HCT116 (cell line): ENCODE measurements at regions not wholly inside any gene's neighbourhood (a gene's known extent, or its start where the extent isn't known, plus 50 kb on each side); places are given as distances from the start of the nearest gene placed in this dataset.

ENCODE experiments used
- EGR1 ChIP-seq: IDR thresholded peaks from 2 replicates; pipeline ENCODE4 v1.6.1; 2012; ENCODE audit warnings: low read depth
- EZH2 ChIP-seq: fragments of 200-600 bp; sonication (generic); IDR thresholded peaks from 2 replicates; pipeline ENCODE4 v1.6.1; 2017; ENCODE audit warnings: antibody characterized with exemption, mixed run types
- EZH2phosphoT487 ChIP-seq: fragments of 200-600 bp; IDR thresholded peaks from 2 replicates; pipeline ENCODE4 v1.6.1; 2018; ENCODE audit warnings: antibody characterized with exemption, borderline replicate concordance
- POLR2A ChIP-seq: IDR thresholded peaks from 2 replicates; pipeline ENCODE4 v1.7.0; 2011; ENCODE audit warnings: borderline replicate concordance; ENCODE audit not compliant: insufficient read depth, insufficient read length; ENCODE audit errors: extremely low read depth
- POLR2AphosphoS5 ChIP-seq: IDR thresholded peaks from 2 replicates; pipeline ENCODE4 v1.6.1; 2011; ENCODE audit warnings: mild to moderate bottlenecking, low read depth, low read length, moderate library complexity
- RAD21 ChIP-seq: IDR thresholded peaks from 2 replicates; pipeline ENCODE4 v1.6.1; 2012; ENCODE audit warnings: low read depth, mild to moderate bottlenecking
- YY1 ChIP-seq: IDR thresholded peaks from 2 replicates; pipeline ENCODE4 v1.6.1; 2011; ENCODE audit warnings: low read length, low read depth, moderate library complexity, mild to moderate bottlenecking; ENCODE audit not compliant: insufficient replicate concordance; ENCODE audit errors: extremely low read depth
- ZFX ChIP-seq: fragments of 450-650 bp; IDR thresholded peaks from 2 replicates; pipeline ENCODE4 v1.6.1; 2017
- TF ChIP-seq, protein P1 (sequence below), 3 experiments: fragments of 200-600 bp in 1 of 3; sonication (generic) in 1 of 3; IDR thresholded peaks in 2 of 3; conservative IDR thresholded peaks in 1 of 3; 2 replicates each; pipeline ENCODE4 v1.5.1; 2012 to 2017; ENCODE audit warnings: low read depth in 2 of 3, low read length in 2 of 3, antibody characterized with exemption in 1 of 3, borderline replicate concordance in 1 of 3, control low read depth in 1 of 3, mild to moderate bottlenecking in 1 of 3, mixed read lengths in 1 of 3, mixed run types in 1 of 3, moderate library complexity in 1 of 3; ENCODE audit not compliant: insufficient read depth in 1 of 3
- TF ChIP-seq, protein P2 (sequence below): IDR thresholded peaks from 2 replicates; pipeline ENCODE4 v1.6.1; 2012
- TF ChIP-seq, protein P3 (sequence below): IDR thresholded peaks from 2 replicates; pipeline ENCODE4 v1.6.1; 2012
- TF ChIP-seq, protein P4 (sequence below): IDR thresholded peaks from 2 replicates; pipeline ENCODE4 v1.6.1; 2012; ENCODE audit warnings: low read depth

DNA sequence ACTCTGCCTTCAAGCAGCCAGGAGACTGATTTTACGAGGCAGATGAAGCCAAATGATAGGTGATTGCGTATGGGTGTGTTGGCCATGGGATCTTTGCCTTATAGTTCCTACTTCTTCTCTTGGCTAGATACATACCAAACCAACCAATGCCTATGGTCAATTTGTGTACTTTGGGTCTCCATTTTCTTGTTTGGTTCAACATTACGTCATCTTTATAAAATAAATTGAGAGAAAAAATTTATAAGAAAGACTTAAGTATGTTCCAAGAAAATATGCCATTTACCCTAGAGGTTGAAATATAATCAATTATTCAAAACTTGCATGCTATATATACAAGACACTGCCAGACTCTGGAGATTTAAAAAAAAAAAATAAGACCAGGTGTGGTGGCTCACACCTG lies 150.9 kb downstream of the SP3 start:
- TF ChIP-seq POLR2A: no peak
- no peak for TF ChIP-seq ZFX
- TF ChIP-seq, protein P1, sequence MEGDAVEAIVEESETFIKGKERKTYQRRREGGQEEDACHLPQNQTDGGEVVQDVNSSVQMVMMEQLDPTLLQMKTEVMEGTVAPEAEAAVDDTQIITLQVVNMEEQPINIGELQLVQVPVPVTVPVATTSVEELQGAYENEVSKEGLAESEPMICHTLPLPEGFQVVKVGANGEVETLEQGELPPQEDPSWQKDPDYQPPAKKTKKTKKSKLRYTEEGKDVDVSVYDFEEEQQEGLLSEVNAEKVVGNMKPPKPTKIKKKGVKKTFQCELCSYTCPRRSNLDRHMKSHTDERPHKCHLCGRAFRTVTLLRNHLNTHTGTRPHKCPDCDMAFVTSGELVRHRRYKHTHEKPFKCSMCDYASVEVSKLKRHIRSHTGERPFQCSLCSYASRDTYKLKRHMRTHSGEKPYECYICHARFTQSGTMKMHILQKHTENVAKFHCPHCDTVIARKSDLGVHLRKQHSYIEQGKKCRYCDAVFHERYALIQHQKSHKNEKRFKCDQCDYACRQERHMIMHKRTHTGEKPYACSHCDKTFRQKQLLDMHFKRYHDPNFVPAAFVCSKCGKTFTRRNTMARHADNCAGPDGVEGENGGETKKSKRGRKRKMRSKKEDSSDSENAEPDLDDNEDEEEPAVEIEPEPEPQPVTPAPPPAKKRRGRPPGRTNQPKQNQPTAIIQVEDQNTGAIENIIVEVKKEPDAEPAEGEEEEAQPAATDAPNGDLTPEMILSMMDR (IDR thresholded peaks at IDR 0.05 in 2 of 3, conservative IDR thresholded peaks at IDR 0.05 in 1 of 3; ENCODE audit: borderline replicate concordance in 1 of 3, insufficient read depth in 1 of 3, low read depth in 2 of 3, low read length in 2 of 3): no peak
- no peak for TF ChIP-seq POLR2AphosphoS5
- TF ChIP-seq RAD21: no peak
- no peak for TF ChIP-seq EGR1
- TF ChIP-seq, protein P2, sequence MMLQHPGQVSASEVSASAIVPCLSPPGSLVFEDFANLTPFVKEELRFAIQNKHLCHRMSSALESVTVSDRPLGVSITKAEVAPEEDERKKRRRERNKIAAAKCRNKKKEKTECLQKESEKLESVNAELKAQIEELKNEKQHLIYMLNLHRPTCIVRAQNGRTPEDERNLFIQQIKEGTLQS: no peak
- TF ChIP-seq, protein P3, sequence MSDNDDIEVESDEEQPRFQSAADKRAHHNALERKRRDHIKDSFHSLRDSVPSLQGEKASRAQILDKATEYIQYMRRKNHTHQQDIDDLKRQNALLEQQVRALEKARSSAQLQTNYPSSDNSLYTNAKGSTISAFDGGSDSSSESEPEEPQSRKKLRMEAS: no peak
- TF ChIP-seq YY1: no peak
- no peak for TF ChIP-seq EZH2phosphoT487
- TF ChIP-seq EZH2: no peak
- TF ChIP-seq, protein P4, sequence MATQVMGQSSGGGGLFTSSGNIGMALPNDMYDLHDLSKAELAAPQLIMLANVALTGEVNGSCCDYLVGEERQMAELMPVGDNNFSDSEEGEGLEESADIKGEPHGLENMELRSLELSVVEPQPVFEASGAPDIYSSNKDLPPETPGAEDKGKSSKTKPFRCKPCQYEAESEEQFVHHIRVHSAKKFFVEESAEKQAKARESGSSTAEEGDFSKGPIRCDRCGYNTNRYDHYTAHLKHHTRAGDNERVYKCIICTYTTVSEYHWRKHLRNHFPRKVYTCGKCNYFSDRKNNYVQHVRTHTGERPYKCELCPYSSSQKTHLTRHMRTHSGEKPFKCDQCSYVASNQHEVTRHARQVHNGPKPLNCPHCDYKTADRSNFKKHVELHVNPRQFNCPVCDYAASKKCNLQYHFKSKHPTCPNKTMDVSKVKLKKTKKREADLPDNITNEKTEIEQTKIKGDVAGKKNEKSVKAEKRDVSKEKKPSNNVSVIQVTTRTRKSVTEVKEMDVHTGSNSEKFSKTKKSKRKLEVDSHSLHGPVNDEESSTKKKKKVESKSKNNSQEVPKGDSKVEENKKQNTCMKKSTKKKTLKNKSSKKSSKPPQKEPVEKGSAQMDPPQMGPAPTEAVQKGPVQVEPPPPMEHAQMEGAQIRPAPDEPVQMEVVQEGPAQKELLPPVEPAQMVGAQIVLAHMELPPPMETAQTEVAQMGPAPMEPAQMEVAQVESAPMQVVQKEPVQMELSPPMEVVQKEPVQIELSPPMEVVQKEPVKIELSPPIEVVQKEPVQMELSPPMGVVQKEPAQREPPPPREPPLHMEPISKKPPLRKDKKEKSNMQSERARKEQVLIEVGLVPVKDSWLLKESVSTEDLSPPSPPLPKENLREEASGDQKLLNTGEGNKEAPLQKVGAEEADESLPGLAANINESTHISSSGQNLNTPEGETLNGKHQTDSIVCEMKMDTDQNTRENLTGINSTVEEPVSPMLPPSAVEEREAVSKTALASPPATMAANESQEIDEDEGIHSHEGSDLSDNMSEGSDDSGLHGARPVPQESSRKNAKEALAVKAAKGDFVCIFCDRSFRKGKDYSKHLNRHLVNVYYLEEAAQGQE: no peak
